GM18498 (cell line): ENCODE measurements at regions not wholly inside any gene's neighbourhood (a gene's known extent, or its start where the extent isn't known, plus 50 kb on each side); places are given as distances from the start of the nearest gene placed in this dataset.
"Not testable (repeated sequence)": the region's sequence is repeated elsewhere in the genome, so short reads cannot be mapped to it uniquely, and the experiment has no call there.

Experiments
- ATAC-seq: cut with Tn5 transposase; IDR thresholded peaks from one replicate; pipeline ENCODE4 v1.9.1; 2021; ENCODE audit warnings: mild to moderate bottlenecking, moderate library complexity; ENCODE audit not compliant: unreplicated experiment

DNA sequence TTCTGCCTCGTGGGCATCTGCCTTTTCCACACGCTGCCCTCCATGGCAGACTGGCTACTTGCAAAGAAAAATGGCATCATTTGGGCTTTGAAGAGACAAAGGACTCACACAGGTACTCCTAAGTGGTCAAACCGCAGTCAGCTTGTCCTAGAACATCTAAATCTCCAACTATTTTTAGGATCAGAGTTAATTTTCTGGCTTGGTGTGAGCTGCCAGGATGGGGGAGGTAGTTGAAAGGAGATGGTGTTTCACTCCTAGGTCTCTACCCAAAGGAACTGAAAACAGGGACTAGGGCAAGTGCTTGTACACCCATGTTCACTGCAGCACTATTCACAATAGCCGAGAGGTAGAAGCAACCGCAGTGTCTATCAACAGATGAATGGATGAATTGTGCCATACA, 107.9 kb upstream of the ATL2 start:
- ATAC-seq: no peak

DNA sequence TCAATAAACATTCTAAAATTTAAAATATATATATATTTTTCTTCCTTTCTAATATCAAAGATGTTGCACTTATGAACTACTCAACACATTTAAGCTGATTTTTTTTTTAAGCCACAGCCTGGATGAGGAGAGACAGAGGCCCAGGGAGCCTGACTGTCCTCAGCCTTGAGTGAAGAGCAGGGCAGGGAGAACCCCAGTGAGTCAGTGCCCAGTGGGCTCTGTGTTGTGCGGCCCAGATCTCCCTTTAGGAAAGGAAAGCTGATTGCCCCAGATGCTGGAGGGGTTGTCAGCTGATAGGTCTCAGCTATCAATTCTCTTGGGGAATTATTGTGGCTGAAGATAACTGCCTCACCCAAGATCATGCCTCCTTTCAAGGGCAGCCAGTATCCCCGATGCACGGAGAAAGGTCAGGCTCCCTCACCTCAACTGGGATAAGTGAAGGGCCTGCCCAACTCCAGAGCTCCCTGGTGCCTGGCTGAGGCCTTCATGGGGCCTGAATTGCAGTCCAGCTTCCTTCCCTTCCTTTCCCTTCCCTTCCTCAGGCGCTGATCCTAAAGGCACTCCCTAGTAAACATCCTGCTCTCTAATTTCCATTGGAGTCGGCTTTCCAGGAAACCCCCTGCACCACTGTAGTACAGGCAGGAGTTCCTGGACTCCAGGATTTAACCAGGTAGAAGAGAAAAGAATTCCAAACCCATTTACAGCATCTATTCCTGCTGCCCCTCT, 106.9 kb upstream of the ATL2 start:
- ATAC-seq: no peak

DNA sequence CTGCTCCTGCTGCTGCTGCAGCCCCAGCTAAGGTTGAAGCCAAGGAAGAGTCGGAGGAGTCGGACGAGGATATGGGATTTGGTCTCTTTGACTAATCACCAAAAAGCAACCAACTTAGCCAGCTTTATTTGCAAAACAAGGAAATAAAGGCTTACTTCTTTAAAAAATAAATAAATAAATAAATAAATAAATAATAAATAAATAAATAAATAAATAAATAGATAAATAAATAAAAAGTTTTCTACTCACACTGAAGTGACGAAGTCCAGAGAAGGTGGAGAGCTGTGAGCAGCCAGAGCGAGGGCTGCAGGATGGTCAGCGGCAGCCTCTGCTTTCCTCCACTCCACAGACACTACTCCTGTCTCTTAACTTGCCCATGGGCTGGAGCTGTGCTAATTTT, 105.6 kb upstream of the ATL2 start:
- not testable (repeated sequence) for ATAC-seq

DNA sequence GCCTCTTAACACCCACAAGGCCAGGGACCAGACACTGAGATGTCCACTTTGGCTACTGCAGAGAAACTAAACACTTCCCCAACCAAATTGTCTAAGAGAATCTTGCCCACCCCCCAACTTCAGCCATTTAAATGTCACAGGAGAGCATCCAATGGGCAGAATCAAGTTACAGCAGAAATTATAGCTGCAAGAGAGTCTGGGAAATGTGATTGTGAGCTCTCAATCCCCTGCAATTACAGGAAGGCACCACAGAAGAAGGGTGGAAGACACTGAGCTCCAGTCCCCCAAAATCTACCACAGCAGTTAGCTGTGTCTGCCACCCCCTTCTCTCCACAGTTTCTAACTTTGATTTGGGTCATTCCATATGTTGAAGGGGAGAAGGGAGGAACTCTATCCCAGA, 103.5 kb upstream of the ATL2 start:
- ATAC-seq: no peak

DNA sequence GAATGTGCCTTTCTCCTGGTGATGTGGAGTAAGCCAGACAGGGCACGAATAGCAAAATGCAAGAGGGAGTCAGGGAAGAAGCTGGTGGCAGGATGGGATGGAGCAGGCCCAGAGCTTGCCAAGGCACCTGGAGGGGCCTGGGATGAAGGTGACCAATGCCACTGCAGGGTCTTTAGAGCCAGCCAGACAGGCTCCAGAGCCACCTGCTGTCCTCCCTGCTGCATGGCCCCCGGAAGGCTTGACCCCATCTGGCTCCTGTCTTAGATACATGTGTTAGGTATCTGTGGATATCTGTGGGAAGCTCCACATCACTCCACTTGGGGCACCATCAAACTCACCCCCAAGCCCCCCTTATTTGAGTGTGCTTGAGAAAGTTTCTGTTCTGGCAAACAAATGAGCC, 99.9 kb upstream of the ATL2 start:
- ATAC-seq: no peak

DNA sequence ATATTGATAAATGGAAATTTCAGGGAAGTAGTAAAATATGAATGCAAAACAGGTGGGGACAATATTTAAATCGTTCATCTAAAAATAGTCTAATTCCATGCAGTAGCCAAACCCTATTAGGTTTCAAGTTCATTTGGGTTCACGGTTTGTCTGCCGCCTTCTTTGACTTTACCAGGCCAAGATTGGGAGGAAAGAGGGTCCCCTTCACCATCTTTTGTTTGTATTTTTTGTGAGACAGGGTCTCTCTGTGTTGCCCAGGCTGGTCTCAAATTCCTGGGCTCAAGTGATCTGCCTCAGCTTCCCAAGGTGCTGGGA, 98.5 kb upstream of the ATL2 start:
- no peak for ATAC-seq

DNA sequence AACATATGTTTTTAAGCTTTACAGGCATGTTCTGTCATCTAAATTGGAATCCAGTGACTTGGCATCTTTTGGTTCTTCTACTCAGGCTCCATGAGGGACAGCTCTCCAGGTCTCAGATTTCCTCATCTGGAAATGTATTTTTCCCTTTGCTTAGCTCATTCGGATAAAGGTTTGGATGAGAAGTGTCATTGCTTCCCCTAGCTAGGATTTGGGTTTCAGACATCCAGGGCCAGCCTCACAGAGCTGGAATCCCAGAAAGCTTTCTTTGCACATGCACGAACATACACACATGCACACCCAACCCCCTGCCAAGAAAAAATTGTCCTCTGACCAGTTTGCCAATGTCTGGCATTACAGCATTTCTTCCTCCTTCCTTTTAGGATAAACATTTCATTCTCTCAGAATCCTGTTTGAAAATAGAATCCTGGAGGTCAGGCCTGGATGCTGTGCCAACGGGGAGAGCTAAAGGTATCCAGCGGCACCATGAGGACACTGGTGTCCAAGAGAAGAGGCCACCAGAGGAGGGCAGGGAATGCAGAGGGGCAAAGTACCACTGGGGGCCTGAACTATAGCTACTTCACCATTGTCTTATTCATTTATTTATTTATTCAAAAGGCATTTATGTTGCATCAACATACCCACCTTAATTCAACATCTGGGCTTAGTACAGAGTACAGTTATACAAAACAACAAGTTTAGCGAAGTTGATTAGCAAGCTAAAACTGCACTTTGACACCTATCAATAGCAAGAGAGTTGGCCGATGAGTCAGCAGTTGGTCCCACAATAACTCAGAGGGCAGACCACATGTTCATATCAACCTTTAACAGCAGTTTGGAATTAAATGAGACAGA, 97.9 kb upstream of the ATL2 start:
- ATAC-seq: no peak

DNA sequence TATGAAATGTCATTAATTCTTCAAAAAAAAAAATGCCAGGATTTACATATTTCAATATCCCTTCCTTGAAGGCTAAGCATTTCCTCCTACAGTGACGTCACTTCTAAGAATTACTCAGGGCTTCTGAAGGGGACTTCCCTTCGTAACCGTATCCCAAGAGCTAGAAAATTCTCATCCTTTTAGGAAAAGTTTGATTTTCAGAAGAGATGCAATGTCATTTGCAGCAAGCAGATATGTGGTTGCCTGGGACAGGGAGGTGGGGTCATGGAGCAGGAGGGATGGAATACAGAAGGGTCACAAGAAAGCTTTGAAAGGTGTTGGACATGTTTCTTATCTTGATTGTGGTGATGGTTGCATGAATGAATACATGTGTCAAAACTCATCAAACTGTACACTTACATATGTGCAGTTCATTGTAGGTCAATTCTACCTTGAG, 97.0 kb upstream of the ATL2 start:
- ATAC-seq: no peak

DNA sequence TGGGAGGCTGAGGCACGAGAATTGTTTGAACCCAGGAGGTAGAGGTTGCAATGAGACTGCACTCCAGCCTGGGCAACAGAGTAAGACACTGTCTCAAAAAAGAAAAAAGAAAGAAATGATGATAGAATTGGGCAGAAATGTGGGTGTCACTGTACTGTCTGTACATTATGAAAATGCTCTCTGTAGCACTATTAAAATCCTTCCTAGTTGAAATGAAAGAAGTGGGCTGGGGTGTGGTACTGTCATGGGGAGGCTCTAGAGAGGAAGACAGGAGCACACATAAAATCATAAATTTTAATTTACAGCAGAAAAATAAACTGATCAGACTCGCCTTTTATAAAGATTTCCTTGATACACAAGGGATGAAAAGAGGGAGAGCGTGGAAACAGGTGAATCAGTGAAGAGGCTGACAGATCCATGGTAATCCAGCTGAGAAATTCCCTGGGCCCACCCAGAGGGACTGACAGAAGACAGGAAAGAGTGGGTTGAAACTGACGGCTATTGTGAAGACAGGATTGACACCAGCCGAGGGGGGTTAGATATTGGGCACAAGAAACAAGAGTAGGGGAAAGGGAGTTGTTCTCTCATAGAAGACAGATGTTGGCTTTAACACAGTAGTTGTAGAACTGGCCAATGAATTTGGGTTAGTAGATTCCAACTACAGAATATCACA, 96.4 kb upstream of the ATL2 start:
- ATAC-seq: no peak

DNA sequence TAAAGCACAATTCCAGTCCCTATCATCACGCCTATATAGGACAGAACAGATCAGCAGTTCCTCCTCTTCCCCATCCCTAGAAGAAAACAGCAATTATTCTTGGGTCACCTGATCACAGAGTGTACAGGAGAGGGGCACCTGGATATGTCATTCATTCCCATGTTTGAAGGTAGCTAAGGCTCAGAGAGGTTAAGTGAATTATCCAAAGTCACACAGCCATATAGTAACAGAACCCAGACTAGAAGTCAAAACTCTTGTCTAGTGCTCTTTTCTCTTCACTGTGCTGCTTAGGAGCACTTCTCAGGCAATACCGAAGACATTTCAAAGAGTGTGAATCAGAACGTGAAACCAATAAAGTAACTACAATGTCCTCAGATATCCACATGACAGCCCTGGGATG, 93.0 kb upstream of the ATL2 start:
- no peak for ATAC-seq

DNA sequence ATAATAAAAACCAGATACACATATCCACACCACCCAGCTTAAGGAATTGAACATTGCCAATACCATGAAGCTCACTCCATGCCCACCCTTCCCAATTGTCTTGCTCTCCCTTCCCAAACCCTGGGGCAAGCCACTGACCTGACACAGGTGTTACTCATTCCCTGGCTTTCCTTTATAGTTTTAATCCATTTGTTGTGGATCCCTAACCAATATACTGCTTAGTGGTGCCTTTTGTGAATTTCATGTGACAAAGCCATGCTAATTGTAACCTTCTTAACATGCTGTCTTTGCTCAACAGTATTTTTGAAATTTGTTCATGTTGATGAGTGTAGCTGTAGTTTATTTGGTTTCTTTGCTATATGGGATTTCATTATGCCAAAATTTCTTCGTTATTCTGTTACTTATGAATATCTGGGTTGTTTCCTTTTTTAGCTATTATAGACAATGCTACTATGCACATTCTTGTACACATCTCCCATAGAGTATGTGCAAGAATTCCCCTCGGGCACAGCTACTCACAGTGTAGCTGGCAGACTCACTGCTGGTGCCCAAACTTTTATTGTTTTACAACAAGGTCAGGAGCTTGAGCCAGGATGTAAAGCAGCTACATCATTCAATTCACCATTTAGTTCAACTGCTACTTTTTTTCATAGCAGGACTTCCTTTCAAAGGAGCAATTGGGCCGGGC, 90.8 kb upstream of the ATL2 start:
- no peak for ATAC-seq

DNA sequence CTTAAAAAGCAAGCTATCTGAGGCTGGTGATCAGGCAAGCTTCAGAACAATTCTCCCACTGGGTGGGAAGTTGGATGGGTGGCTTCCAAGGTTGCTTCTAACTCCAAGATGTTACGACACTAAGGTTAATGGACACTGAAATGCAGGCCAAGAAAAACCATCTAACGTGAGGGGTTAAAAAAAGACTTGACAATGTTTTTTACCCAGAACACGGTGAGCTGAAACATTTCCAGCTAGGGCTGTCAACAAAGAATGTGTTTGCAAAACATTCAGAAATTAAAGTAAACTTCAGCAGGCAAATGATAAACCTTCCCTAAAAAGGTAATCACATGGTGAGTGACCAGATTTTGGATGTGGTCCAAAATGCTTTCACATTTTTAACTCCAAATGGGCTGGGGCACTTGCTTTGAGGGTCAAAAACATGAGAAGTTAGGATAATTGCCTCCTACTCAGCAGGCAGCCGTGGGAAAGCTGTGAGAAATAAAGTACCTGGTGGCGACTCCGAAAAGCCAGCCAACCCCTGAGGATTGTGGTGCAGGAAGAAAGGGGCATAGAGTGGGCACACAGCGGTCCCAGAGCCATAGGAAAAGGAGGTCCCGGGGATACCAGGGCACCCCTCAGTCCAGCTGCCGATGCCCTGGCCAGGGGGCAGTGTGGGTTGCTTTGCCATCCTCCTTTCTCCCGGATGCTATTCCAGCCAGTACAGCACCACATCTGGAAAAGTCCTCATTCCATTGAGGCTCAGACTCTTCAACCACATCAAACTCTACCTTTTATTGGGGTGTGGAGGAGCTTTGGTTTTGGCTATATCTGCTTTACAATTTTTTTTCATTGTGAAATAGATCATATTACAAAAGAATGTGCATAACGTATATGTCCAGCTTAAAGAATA, 90.0 kb upstream of the ATL2 start:
- no peak for ATAC-seq

DNA sequence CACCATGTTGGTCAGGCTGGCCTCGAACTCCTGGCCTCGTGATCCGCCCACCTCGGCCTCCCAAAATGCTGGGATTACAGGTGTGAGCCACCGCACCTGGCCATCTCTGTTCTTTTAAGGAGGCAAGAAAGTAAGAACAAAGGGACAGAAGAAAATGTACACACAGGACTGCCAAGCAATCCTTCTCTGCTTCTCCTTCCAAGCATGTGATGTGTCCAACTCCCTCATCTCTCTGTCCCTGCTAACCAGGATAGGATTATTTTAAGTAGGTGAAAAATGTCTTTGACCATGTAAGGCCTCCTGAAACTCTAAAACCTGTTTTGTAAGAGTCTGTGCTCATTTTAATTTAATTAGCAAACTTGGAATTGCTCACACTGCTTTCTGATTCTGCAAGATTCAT, 89.3 kb upstream of the ATL2 start:
- ATAC-seq: no peak

DNA sequence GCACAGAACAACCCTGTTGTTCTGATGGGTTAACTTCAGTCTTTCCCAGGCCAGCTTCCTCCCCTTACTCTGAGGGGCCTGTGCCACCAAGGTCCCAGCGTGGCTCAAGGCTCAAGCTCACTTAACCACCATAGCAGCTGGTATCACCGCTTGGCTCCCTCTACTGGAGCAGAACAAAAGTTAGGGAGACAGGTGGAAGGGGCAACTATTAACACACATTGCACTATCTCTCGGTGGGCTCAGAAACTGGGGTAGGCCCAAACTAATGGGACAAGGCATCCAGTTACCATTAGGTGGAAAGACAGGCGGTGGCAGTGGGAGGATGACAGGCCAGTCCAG, 88.7 kb upstream of the ATL2 start:
- ATAC-seq: peak; percentile 51

DNA sequence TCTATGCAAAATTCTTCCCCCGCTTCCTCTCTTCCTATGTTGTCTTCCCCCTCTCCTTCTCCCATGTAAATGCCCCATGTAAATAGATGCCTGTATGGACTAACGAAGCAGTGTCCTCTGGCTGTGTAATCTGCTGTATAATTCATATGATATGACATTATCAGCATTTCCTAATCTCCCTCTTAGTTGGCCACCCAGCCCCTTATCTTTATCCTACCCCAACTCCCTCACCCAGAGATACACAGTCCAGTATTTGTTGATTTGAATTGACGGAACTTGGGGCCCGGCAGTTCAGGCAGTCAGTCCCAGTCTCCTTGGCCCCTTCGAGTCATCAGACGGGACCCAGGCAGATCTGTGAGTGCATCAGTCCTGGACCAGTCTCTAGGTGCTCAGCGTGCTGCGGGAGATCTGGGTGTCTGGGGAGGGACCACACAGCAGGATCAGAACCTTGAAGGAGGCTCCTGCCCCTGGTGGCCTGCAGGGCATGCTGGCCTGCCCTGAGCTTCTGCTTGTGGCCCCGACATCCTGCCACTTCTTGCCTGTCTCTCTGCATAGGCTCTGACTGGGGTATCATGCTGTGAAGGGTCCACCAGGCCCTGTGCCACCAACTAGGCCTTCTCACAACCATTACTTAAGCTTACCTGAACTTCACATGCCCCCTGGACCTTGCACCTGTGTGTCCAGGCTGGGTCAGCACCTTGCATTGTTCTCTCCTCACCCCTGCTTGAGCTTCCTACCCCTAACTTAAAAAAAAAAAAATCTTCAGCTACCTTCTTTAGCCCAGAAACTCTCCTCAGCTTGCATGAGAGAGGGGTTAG, 88.1 kb upstream of the ATL2 start:
- ATAC-seq: no peak

DNA sequence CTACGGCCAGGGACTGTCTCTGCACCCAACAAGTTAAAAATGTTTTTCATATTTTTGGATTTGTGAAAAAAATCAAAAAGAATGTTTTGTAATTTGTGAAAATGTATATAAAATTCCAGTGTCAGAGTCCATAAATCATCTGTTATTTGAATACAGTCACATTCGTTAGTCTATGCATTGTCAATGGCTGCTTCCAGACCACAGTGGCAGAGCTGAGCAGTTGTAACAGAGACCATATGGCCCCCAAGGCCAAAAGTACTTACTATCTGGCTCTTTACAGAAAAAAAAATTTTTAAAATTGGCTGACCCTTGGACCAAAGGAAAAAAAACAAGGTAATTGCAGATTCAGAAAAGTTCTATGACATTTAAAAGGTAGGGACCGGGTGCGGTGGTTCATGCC, 86.7 kb upstream of the ATL2 start:
- ATAC-seq: no peak

DNA sequence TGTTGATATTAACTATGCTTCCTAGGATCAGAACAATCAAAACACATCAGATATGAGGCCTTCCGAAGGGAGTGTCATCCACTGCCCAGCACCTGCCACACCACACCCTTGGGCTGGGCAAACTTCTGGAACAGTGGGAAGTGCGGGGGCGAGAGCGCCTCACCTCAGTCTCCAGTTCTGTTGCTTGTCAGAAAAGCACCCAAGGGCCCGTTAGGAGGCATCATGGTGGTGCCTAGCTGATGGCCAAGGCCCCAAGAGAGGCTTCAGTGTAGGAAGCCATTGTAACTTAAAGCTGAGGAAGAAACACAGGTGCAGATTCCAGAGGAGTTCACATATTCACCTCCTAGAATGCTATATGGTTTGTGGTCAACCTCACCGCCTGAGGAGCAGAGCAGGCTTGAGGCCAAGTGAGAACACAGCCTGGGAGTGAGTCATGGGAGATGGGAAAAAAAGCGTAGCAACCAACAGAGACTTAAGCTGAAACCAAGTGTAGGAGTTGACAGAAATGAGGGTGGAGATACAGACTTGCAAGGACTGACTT, 85.1 kb upstream of the ATL2 start:
- no peak for ATAC-seq

DNA sequence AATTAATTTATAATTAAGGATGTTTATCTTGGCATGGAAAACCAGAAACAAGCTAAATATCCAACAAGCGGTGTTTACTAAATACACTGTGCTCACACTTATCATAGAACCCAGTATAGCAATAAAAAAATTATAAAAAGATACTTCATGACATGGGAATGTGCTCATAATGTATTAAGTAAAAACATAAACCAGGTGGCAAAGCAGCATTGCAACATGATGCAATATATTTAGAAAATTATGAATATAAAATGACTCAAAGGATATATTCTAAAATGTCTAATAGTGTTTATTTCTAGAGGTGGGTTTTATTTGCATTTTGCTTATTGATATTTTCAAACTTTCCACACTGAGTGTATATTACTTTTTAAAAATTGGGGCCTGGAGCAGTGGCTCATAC, 84.4 kb upstream of the ATL2 start:
- no peak for ATAC-seq

DNA sequence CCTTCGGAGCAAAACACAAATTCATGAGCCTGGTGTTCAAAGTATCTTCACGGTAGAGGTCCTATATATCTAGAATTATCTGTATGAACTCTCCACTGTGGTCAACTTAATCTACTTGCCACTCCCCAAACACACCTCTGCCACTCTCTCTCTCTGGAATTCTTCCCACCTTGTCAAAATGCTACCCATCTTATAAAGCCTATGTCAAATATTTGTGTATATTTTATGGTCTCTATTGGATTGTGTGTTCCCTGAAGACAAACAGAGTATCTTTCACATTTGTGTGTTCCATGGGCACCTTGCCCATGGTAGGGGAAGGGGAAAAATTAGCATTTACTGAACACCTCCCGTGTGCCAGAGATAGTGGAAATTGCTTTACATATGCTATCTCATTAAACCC, 83.2 kb upstream of the ATL2 start:
- no peak for ATAC-seq

DNA sequence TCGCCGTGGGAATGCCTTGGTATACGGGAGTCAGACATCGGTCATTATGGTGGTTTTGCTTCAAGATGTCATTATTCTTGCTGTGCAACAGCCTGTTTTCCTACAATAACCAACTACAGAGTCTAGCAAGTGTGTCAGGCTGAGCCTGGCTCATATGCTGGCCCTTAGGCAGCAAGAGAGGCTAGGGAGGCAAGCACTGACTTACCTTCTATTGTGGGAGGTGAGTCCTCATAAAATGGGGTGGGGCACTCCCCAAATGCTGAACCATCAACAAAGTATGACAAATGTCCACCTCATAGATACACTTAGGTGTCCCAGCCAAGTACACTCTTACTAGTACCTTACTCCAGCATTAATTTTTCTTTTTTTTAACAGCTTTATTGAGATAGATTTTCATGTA, 77.0 kb upstream of the ATL2 start:
- no peak for ATAC-seq
